ENCODE measurements at regions not wholly inside any gene's neighbourhood (a gene's known extent, or its start where the extent isn't known, plus 50 kb on each side); places are given as distances from the start of the nearest gene placed in this dataset.
"Not testable (repeated sequence)": the region's sequence is repeated elsewhere in the genome, so short reads cannot be mapped to it uniquely, and the experiment has no call there.

DNA sequence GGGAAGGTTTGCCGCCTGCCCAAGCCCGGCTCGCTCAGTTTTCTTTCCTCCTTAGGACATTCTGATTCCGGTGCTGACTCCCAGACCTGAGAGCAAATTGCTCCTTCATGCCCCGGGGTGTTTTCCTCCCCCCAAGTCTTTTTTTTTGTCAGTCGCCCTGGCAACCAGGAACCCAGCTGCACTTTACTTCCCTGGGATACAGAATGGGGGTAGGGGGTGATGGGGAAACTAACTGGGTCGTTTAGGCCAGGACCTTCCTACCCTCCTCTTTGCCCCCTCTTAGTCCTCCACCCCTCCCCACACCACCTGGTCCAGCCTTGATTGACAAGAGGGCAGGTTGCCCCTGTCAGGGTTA, 87.5 kb upstream of the ADGRE5 start:
- TF ChIP-seq SRF (IDR thresholded peaks at IDR 0.05; ENCODE audit: low read depth, low read length); RAD21 (IDR thresholded peaks at IDR 0.05 in 1 of 2, conservative IDR thresholded peaks at IDR 0.05 in 1 of 2; ENCODE audit: low read depth in 2 of 2, low read length in 2 of 2); JUND (IDR thresholded peaks at IDR 0.05; ENCODE audit: low read length); EP300 (IDR thresholded peaks at IDR 0.05; ENCODE audit: borderline replicate concordance in 1 of 2, low read depth in 2 of 2, low read length in 2 of 2); HDAC6 (IDR thresholded peaks at IDR 0.05; ENCODE audit: low read depth, low read length); POLR2AphosphoS5 (IDR thresholded peaks at IDR 0.05; ENCODE audit: low read depth, low read length); PHF8 (conservative IDR thresholded peaks at IDR 0.05; ENCODE audit: low read depth, low read length); BACH1 (IDR thresholded peaks at IDR 0.05; ENCODE audit: low read length); POLR2A (IDR thresholded peaks at IDR 0.05; ENCODE audit: control extremely low read depth in 1 of 2, low read depth in 2 of 2, low read length in 2 of 2): not testable (repeated sequence)
- TF ChIP-seq, protein P1, sequence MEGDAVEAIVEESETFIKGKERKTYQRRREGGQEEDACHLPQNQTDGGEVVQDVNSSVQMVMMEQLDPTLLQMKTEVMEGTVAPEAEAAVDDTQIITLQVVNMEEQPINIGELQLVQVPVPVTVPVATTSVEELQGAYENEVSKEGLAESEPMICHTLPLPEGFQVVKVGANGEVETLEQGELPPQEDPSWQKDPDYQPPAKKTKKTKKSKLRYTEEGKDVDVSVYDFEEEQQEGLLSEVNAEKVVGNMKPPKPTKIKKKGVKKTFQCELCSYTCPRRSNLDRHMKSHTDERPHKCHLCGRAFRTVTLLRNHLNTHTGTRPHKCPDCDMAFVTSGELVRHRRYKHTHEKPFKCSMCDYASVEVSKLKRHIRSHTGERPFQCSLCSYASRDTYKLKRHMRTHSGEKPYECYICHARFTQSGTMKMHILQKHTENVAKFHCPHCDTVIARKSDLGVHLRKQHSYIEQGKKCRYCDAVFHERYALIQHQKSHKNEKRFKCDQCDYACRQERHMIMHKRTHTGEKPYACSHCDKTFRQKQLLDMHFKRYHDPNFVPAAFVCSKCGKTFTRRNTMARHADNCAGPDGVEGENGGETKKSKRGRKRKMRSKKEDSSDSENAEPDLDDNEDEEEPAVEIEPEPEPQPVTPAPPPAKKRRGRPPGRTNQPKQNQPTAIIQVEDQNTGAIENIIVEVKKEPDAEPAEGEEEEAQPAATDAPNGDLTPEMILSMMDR (IDR thresholded peaks at IDR 0.05; ENCODE audit: control extremely low read depth in 1 of 3, insufficient read depth in 1 of 3, low read depth in 1 of 3, low read length in 3 of 3), result not testable (repeated sequence)

All from H1 (cell line).